Thyroid gland (tissue), 4 donors: ENCODE measurements at regions not wholly inside any gene's neighbourhood (a gene's known extent, or its start where the extent isn't known, plus 50 kb on each side); places are given as distances from the start of the nearest gene placed in this dataset.

Experiments
- POLR2A ChIP-seq, 2 donors: fragments of 450-650 bp; IDR thresholded peaks; one replicate each; pipeline ENCODE4 v1.6.1; 2017; ENCODE audit warnings: antibody characterized with exemption in 2 of 2, mild to moderate bottlenecking in 2 of 2, moderate library complexity in 1 of 2
- TF ChIP-seq, protein P1 (sequence below), 6 experiments: fragments of 200-600 bp in 3 of 6; fragments of 450-650 bp in 3 of 6; sonication (generic) in 3 of 6; IDR thresholded peaks; one replicate each; pipeline ENCODE4 v1.5.1; 2016 to 2019; ENCODE audit warnings: antibody characterized with exemption in 6 of 6, mild to moderate bottlenecking in 2 of 6, inconsistent platforms in 1 of 6, moderate library complexity in 1 of 6

DNA sequence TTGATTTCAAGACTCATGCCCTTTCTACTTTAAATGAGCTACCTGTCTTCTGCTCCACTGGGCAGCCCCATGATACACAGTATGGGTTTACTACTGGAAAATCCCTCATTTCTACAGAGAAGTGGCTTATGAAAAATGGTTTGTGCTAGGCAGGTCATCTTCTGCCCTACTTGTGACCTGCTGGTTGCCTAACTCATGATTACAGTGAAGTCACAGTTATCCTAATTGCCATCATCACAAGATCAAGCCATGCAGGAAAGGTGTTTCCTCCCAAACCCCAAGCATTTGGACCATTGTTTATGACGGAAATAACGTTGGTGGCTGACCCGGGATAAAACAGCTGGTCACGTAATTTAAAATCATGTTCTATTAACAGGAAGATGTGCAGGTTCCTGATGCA, 330.6 kb downstream of the ACTL7B start:
- no peak for TF ChIP-seq POLR2A (IDR thresholded peaks at IDR 0.05)
- TF ChIP-seq, protein P1, sequence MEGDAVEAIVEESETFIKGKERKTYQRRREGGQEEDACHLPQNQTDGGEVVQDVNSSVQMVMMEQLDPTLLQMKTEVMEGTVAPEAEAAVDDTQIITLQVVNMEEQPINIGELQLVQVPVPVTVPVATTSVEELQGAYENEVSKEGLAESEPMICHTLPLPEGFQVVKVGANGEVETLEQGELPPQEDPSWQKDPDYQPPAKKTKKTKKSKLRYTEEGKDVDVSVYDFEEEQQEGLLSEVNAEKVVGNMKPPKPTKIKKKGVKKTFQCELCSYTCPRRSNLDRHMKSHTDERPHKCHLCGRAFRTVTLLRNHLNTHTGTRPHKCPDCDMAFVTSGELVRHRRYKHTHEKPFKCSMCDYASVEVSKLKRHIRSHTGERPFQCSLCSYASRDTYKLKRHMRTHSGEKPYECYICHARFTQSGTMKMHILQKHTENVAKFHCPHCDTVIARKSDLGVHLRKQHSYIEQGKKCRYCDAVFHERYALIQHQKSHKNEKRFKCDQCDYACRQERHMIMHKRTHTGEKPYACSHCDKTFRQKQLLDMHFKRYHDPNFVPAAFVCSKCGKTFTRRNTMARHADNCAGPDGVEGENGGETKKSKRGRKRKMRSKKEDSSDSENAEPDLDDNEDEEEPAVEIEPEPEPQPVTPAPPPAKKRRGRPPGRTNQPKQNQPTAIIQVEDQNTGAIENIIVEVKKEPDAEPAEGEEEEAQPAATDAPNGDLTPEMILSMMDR (IDR thresholded peaks at IDR 0.05), result no peak
